Ascending aorta (tissue), 2 donors: ENCODE measurements at regions not wholly inside any gene's neighbourhood (a gene's known extent, or its start where the extent isn't known, plus 50 kb on each side); places are given as distances from the start of the nearest gene placed in this dataset.

ENCODE experiments used
- DNase-seq, 2 donors: peaks; one replicate each; pipeline ENCODE4 v3.0.0-alpha.2; 2019; ENCODE audit warnings: low spot score in 2 of 2
- H3K27ac ChIP-seq, 2 donors: fragments of 200-600 bp; sonication (generic); one replicate each; pipeline ENCODE4 v1.5.1; 2016 to 2017; ENCODE audit warnings: mild to moderate bottlenecking in 1 of 2
- H3K27me3 ChIP-seq: fragments of 200-600 bp; sonication (generic); one replicate; pipeline ENCODE4 v1.5.1; 2017
- H3K36me3 ChIP-seq, 2 donors: fragments of 200-600 bp; sonication (generic); one replicate each; pipeline ENCODE4 v1.5.1; 2016
- H3K4me1 ChIP-seq, 2 donors: fragments of 200-600 bp; sonication (generic); one replicate each; pipeline ENCODE4 v1.5.1; 2016 to 2017; ENCODE audit warnings: mild to moderate bottlenecking in 1 of 2
- H3K4me3 ChIP-seq, 2 donors: fragments of 200-600 bp; sonication (generic); one replicate each; pipeline ENCODE4 v1.5.1; 2016 to 2017; ENCODE audit warnings: mild to moderate bottlenecking in 1 of 2
- H3K9me3 ChIP-seq, 2 donors: fragments of 200-600 bp; sonication (generic); one replicate each; pipeline ENCODE4 v1.5.1; 2016
- CTCF ChIP-seq, 3 experiments: fragments of 200-600 bp in 2 of 3; fragments of 450-650 bp in 1 of 3; sonication (generic) in 2 of 3; IDR thresholded peaks; one replicate each; pipeline ENCODE4 v1.5.1; 2016 to 2019; ENCODE audit warnings: antibody characterized with exemption in 3 of 3, mild to moderate bottlenecking in 1 of 3, moderate library complexity in 1 of 3
- intact Hi-C: fragments of 100-400 bp; cut with DNase I; formaldehyde crosslinking; loops from one replicate; pipeline ENCODE4 v1.15.1; 2023

- H3K4me3 ChIP-seq: no peak overlapping the region
- H3K27me3 ChIP-seq: no peaks in the 10 kb centered on the region
- intact Hi-C loops: no loop called here
- no peak for DNase-seq
- no peaks in the 10 kb centered on the region for H3K4me1 ChIP-seq
- no peak overlapping the region for H3K27ac ChIP-seq
- no peaks in the 10 kb centered on the region for H3K36me3 ChIP-seq
- TF ChIP-seq CTCF (IDR thresholded peaks at IDR 0.05): no peak
- H3K9me3 ChIP-seq: no peaks in the 10 kb centered on the region
Observed at GRCh38 chr10:110418218-110418617, 79.5 kb upstream of the DUSP5 start.

- H3K36me3 ChIP-seq: no peaks in the 10 kb centered on the region
- no peak overlapping the region for H3K4me3 ChIP-seq
- no peaks in the 10 kb centered on the region for H3K4me1 ChIP-seq
- DNase-seq: no peak
- intact Hi-C loops: no loop called here
- H3K27ac ChIP-seq: no peak overlapping the region
- TF ChIP-seq CTCF (IDR thresholded peaks at IDR 0.05): no peak
- no peaks in the 10 kb centered on the region for H3K27me3 ChIP-seq
- no peaks in the 10 kb centered on the region for H3K9me3 ChIP-seq
Observed at GRCh38 chr10:110419265-110419664, 78.4 kb upstream of the DUSP5 start.

- intact Hi-C loops: no loop called here
- DNase-seq: no peak
- no peak overlapping the region for H3K27ac ChIP-seq
- H3K4me1 ChIP-seq: no peaks in the 10 kb centered on the region
- H3K36me3 ChIP-seq: no peaks in the 10 kb centered on the region
- H3K4me3 ChIP-seq: no peak overlapping the region
- TF ChIP-seq CTCF (IDR thresholded peaks at IDR 0.05): no peak
- H3K27me3 ChIP-seq: no peaks in the 10 kb centered on the region
- H3K9me3 ChIP-seq: no peaks in the 10 kb centered on the region
Observed at GRCh38 chr10:110420401-110421193, 77.1 kb upstream of the DUSP5 start.

GRCh38 chr10:110421512-110422138, 76.1 kb upstream of the DUSP5 start:
- DNase-seq: no peak
- no peaks in the 10 kb centered on the region for H3K36me3 ChIP-seq
- H3K27ac ChIP-seq: no peak overlapping the region
- H3K4me3 ChIP-seq: no peak overlapping the region
- H3K27me3 ChIP-seq: no peaks in the 10 kb centered on the region
- no peaks in the 10 kb centered on the region for H3K4me1 ChIP-seq
- H3K9me3 ChIP-seq: no peaks in the 10 kb centered on the region
- intact Hi-C loops: no loop called here
- TF ChIP-seq CTCF (IDR thresholded peaks at IDR 0.05): no peak

- Histone ChIP-seq H3K27me3 (no peaks in the 10 kb centered on the region), H3K9me3 (no peaks in the 10 kb centered on the region), H3K4me1 (no peaks in the 10 kb centered on the region), H3K4me3 (no peak overlapping the region), H3K36me3 (no peaks in the 10 kb centered on the region), H3K27ac (no peak overlapping the region)
- intact Hi-C loops: no loop called here
- no peak for TF ChIP-seq CTCF (IDR thresholded peaks at IDR 0.05)
- no peak for DNase-seq
Observed at GRCh38 chr10:110422548-110422947, 75.2 kb upstream of the DUSP5 start.
